A549 (cell line): ENCODE measurements at regions not wholly inside any gene's neighbourhood (a gene's known extent, or its start where the extent isn't known, plus 50 kb on each side); places are given as distances from the start of the nearest gene placed in this dataset.

ENCODE experiments used
- ATAC-seq, 2 experiments: fragments of 200-7000 bp in 1 of 2; fragments of >200 bp in 1 of 2; cut with Nextera tagmentation in 1 of 2; cut with Tn5 transposase in 1 of 2; 3 replicates each; pipeline versions ENCODE4 v1.8.0 to v1.9.1; 2018 to 2020; ENCODE audit warnings: mild to moderate bottlenecking in 1 of 2, moderate library complexity in 1 of 2
- CTCF ChIA-PET: fragments of 300-600 bp; sonication (Branson Sonifier 250); formaldehyde crosslinking; extraction: SDS; loops from one replicate; lab custom pipeline; 2021; ENCODE audit warnings: antibody characterized with exemption, inconsistent platforms; lab: Yijun Ruan, JAX
- POLR2A ChIA-PET: fragments of 350-600 bp; formaldehyde crosslinking; extraction: SDS; loops from one replicate; lab custom pipeline; 2021; ENCODE audit warnings: antibody characterized with exemption, inconsistent platforms; lab: Yijun Ruan, JAX
- DNase-seq, 2 experiments: peaks; one replicate each; pipeline versions ENCODE4 v3.0.0 to v3.0.0-alpha.2; 2011 to 2016; ENCODE audit warnings: low read depth in 1 of 2, low spot score in 1 of 2
- FAIRE-seq: peaks from 2 replicates; lab custom pipeline; 2011; peaks lifted over from hg19 to GRCh38; lab: Jason Lieb, UNC
- H3K27ac ChIP-seq, 2 experiments: fragments of >200 bp; sonication (Bioruptor Twin); formaldehyde crosslinking; 3 replicates each; pipeline ENCODE4 v1.5.1; 2016 to 2017
- H3K4me1 ChIP-seq: fragments of >200 bp; sonication (Bioruptor Twin); formaldehyde crosslinking; 3 replicates; pipeline ENCODE4 v1.6.1; 2016
- H3K4me2 ChIP-seq: fragments of >200 bp; sonication (Bioruptor Twin); formaldehyde crosslinking; 3 replicates; pipeline ENCODE4 v1.6.1; 2016
- H3K4me3 ChIP-seq: fragments of >200 bp; sonication (Bioruptor Twin); formaldehyde crosslinking; 3 replicates; pipeline ENCODE4 v1.5.1; 2016
- H3K9me3 ChIP-seq: fragments of >200 bp; sonication (Bioruptor Twin); formaldehyde crosslinking; 3 replicates; pipeline ENCODE4 v1.6.1; 2016
- BHLHE40 ChIP-seq: IDR thresholded peaks from 2 replicates; pipeline ENCODE4 v1.6.1; 2012; ENCODE audit warnings: low read depth, low read length, inconsistent platforms
- CBX2 ChIP-seq: fragments of 200-600 bp; sonication (generic); IDR thresholded peaks from 2 replicates; pipeline ENCODE4 v1.6.1; 2016; ENCODE audit warnings: low read depth, mild to moderate bottlenecking, borderline replicate concordance
- CEBPB ChIP-seq, 2 experiments: fragments of >200 bp in 1 of 2; sonication (Bioruptor Twin) in 1 of 2; formaldehyde crosslinking in 1 of 2; IDR thresholded peaks; 2 replicates each; pipeline ENCODE4 v1.6.1; 2012 to 2016
- CHD2 ChIP-seq: fragments of 150-350 bp; IDR thresholded peaks from 2 replicates; pipeline ENCODE4 v1.6.1; 2014; ENCODE audit warnings: low read length; ENCODE audit not compliant: partially characterized antibody
- EHF ChIP-seq: fragments of 250-450 bp; sonication (Bioruptor Pico); IDR thresholded peaks from 2 replicates; pipeline ENCODE4 v1.5.0; 2020; ENCODE audit warnings: mild to moderate bottlenecking
- EP300 ChIP-seq, 2 experiments: fragments of >200 bp; sonication (Bioruptor Twin); formaldehyde crosslinking; IDR thresholded peaks; 2 replicates in 1 of 2; 3 replicates in 1 of 2; pipeline ENCODE4 v1.6.1; 2016 to 2017
- ESRRA ChIP-seq: fragments of 150-350 bp; IDR thresholded peaks from 2 replicates; pipeline ENCODE4 v1.6.1; 2014; ENCODE audit warnings: mild to moderate bottlenecking, low read length, borderline replicate concordance
- FOSB ChIP-seq: fragments of 250-450 bp; sonication (Bioruptor Pico); IDR thresholded peaks from 2 replicates; pipeline ENCODE4 v1.5.0; 2020; ENCODE audit warnings: mild to moderate bottlenecking, moderate library complexity
- HOXA7 ChIP-seq: fragments of 250-450 bp; sonication (Bioruptor Pico); IDR thresholded peaks from 2 replicates; pipeline ENCODE4 v1.5.0; 2020; ENCODE audit warnings: mild to moderate bottlenecking, moderate library complexity
- HOXB5 ChIP-seq: fragments of 250-450 bp; sonication (Bioruptor Pico); IDR thresholded peaks from 2 replicates; pipeline ENCODE4 v1.5.0; 2020; ENCODE audit warnings: mild to moderate bottlenecking, moderate library complexity
- KDM1A ChIP-seq: fragments of 200-600 bp; sonication (generic); IDR thresholded peaks from 2 replicates; pipeline ENCODE4 v1.6.1; 2016; ENCODE audit warnings: low read depth, mild to moderate bottlenecking
- MAFK ChIP-seq: fragments of 450-650 bp; IDR thresholded peaks from 2 replicates; pipeline ENCODE4 v1.6.1; 2014; ENCODE audit not compliant: partially characterized antibody
- MAZ ChIP-seq: fragments of 150-350 bp; IDR thresholded peaks from 2 replicates; pipeline ENCODE4 v1.6.1; 2014; ENCODE audit warnings: antibody characterized with exemption, low read depth, low read length, borderline replicate concordance
- MYC ChIP-seq: IDR thresholded peaks from 2 replicates; pipeline ENCODE4 v1.6.1; 2012; ENCODE audit warnings: mild to moderate bottlenecking, inconsistent platforms, low read length, improper control_type of control experiment, borderline replicate concordance
- NFE2L2 ChIP-seq: fragments of 150-350 bp; conservative IDR thresholded peaks from 2 replicates; pipeline ENCODE4 v1.6.1; 2014; ENCODE audit warnings: low read length
- POLR2A ChIP-seq: IDR thresholded peaks from 2 replicates; pipeline ENCODE4 v1.6.1; 2012; ENCODE audit warnings: mild to moderate bottlenecking, low read length
- POLR2AphosphoS2 ChIP-seq: conservative IDR thresholded peaks from 2 replicates; pipeline ENCODE4 v1.6.1; 2012; ENCODE audit warnings: low read length, improper control_type of control experiment, inconsistent platforms
- RAD21 ChIP-seq, 2 experiments: fragments of >200 bp in 1 of 2; sonication (Bioruptor Twin) in 1 of 2; formaldehyde crosslinking in 1 of 2; IDR thresholded peaks in 1 of 2; conservative IDR thresholded peaks in 1 of 2; 2 replicates in 1 of 2; 3 replicates in 1 of 2; pipeline ENCODE4 v1.6.1; 2012 to 2018; ENCODE audit warnings: inconsistent platforms in 1 of 2
- RCOR1 ChIP-seq: fragments of 150-350 bp; IDR thresholded peaks from 2 replicates; pipeline ENCODE4 v1.6.1; 2014; ENCODE audit warnings: antibody characterized with exemption, low read length, low read depth
- RFX5 ChIP-seq: fragments of 450-650 bp; IDR thresholded peaks from 2 replicates; pipeline ENCODE4 v1.7.1; 2014; ENCODE audit warnings: antibody characterized with exemption, mild to moderate bottlenecking, moderate library complexity
- RNF2 ChIP-seq: fragments of 200-600 bp; sonication (generic); IDR thresholded peaks from 2 replicates; pipeline ENCODE4 v1.6.1; 2016; ENCODE audit warnings: low read depth, mild to moderate bottlenecking, antibody characterized with exemption, moderate library complexity, borderline replicate concordance
- TFCP2L1 ChIP-seq: fragments of 250-450 bp; sonication (Bioruptor Pico); IDR thresholded peaks from 2 replicates; pipeline ENCODE4 v1.5.0; 2021; ENCODE audit warnings: mild to moderate bottlenecking
- ZC3H11A ChIP-seq: fragments of 450-650 bp; IDR thresholded peaks from 2 replicates; pipeline ENCODE4 v1.6.1; 2014; ENCODE audit warnings: antibody characterized with exemption, mild to moderate bottlenecking
- ZFP36 ChIP-seq: fragments of 450-650 bp; IDR thresholded peaks from 2 replicates; pipeline ENCODE4 v1.6.1; 2014; ENCODE audit warnings: borderline replicate concordance; ENCODE audit not compliant: partially characterized antibody
- ZNF302 ChIP-seq: fragments of 250-450 bp; sonication (Bioruptor Pico); IDR thresholded peaks from 2 replicates; pipeline ENCODE4 v1.9.0; 2021; ENCODE audit warnings: inconsistent platforms, mild to moderate bottlenecking, moderate library complexity
- WGBS: methylation state at CpG from one replicate; pipeline ENCODE4 v1.1.6; 2017; ENCODE audit errors: missing lambda C conversion rate; 5-methylcytosine and 5-hydroxymethylcytosine counted together
- TF ChIP-seq, protein P1 (sequence below): fragments of 250-450 bp; sonication (Bioruptor Pico); IDR thresholded peaks from 2 replicates; pipeline ENCODE4 v1.5.0; 2021; ENCODE audit warnings: mild to moderate bottlenecking, moderate library complexity, borderline replicate concordance
- TF ChIP-seq, protein P2 (sequence below): IDR thresholded peaks from 2 replicates; pipeline ENCODE4 v1.6.1; 2012
- TF ChIP-seq, protein P3 (sequence below): fragments of 450-650 bp; IDR thresholded peaks from 2 replicates; pipeline ENCODE4 v1.6.1; 2014; ENCODE audit warnings: antibody characterized with exemption
- TF ChIP-seq, protein P4 (sequence below): fragments of >200 bp; sonication (Bioruptor Twin); formaldehyde crosslinking; IDR thresholded peaks from 2 replicates; pipeline ENCODE4 v1.6.1; 2016
- TF ChIP-seq, protein P5 (sequence below): fragments of >200 bp; sonication (Bioruptor Twin); formaldehyde crosslinking; IDR thresholded peaks from 3 replicates; pipeline ENCODE4 v1.5.1; 2016
- TF ChIP-seq, protein P6 (sequence below): fragments of 250-450 bp; sonication (Bioruptor Pico); IDR thresholded peaks from 2 replicates; pipeline ENCODE4 v1.5.0; 2020; ENCODE audit warnings: low read depth, mild to moderate bottlenecking, moderate library complexity

DNA sequence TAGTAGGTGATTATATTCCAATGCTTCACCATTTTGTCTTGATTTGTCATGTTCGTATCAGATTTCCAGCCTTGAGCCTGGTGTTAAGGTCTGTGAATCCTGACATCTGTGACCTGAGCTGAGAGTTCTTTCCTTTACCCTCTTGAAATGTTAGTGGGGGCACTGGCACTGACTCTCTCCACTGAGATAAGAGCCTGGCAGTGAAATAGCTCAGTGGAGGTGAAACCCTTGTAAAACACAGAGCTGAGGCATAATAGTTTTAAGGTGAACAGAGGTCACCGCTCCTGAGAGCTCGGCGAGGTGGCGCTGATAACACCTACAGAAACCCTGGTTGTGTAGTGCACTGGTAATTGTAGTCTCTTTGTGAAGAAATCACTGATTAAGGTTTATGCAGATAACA is 748.2 kb downstream of the DIAPH3 start:
- Histone ChIP-seq H3K4me1 (no peaks in the 10 kb centered on the region), H3K27ac (no peak overlapping the region)
- WGBS, result 20% methylated on average over 5 of the region's 5 CpGs
- POLR2A ChIA-PET, result no interaction called here
- TF ChIP-seq MAFK (no peak), BHLHE40 (no peak), KDM1A (no peak), RAD21 (conservative IDR thresholded peaks at IDR 0.05 in 1 of 2, IDR thresholded peaks at IDR 0.05 in 1 of 2) (no peak), ZC3H11A (no peak), HOXA7 (CRISPR knock-in tag) (no peak), CBX2 (no peak), CHD2 (no peak), NFE2L2 (no peak), CEBPB (IDR thresholded peaks at IDR 0.05) (no peak), POLR2AphosphoS2 (no peak), ZNF302 (CRISPR knock-in tag) (no peak), ZFP36 (no peak)
- TF ChIP-seq, protein P1, sequence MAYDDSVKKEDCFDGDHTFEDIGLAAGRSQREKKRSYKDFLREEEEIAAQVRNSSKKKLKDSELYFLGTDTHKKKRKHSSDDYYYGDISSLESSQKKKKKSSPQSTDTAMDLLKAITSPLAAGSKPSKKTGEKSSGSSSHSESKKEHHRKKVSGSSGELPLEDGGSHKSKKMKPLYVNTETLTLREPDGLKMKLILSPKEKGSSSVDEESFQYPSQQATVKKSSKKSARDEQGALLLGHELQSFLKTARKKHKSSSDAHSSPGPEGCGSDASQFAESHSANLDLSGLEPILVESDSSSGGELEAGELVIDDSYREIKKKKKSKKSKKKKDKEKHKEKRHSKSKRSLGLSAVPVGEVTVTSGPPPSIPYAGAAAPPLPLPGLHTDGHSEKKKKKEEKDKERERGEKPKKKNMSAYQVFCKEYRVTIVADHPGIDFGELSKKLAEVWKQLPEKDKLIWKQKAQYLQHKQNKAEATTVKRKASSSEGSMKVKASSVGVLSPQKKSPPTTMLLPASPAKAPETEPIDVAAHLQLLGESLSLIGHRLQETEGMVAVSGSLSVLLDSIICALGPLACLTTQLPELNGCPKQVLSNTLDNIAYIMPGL (CRISPR knock-in tag), result no peak
- TF ChIP-seq, protein P2, sequence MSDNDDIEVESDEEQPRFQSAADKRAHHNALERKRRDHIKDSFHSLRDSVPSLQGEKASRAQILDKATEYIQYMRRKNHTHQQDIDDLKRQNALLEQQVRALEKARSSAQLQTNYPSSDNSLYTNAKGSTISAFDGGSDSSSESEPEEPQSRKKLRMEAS, result no peak
- TF ChIP-seq, protein P3, sequence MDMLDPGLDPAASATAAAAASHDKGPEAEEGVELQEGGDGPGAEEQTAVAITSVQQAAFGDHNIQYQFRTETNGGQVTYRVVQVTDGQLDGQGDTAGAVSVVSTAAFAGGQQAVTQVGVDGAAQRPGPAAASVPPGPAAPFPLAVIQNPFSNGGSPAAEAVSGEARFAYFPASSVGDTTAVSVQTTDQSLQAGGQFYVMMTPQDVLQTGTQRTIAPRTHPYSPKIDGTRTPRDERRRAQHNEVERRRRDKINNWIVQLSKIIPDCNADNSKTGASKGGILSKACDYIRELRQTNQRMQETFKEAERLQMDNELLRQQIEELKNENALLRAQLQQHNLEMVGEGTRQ, result no peak
- TF ChIP-seq, protein P4, sequence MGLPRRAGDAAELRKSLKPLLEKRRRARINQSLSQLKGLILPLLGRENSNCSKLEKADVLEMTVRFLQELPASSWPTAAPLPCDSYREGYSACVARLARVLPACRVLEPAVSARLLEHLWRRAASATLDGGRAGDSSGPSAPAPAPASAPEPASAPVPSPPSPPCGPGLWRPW, result no peak
- TF ChIP-seq, protein P5, sequence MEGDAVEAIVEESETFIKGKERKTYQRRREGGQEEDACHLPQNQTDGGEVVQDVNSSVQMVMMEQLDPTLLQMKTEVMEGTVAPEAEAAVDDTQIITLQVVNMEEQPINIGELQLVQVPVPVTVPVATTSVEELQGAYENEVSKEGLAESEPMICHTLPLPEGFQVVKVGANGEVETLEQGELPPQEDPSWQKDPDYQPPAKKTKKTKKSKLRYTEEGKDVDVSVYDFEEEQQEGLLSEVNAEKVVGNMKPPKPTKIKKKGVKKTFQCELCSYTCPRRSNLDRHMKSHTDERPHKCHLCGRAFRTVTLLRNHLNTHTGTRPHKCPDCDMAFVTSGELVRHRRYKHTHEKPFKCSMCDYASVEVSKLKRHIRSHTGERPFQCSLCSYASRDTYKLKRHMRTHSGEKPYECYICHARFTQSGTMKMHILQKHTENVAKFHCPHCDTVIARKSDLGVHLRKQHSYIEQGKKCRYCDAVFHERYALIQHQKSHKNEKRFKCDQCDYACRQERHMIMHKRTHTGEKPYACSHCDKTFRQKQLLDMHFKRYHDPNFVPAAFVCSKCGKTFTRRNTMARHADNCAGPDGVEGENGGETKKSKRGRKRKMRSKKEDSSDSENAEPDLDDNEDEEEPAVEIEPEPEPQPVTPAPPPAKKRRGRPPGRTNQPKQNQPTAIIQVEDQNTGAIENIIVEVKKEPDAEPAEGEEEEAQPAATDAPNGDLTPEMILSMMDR, result no peak
- TF ChIP-seq, all 56 proteins: peak for 0
- H3K4me2 ChIP-seq, result no peak overlapping the region
- DNase-seq (no peak), FAIRE-seq (no peak), ATAC-seq (no peak)
- no peaks in the 10 kb centered on the region for H3K9me3 ChIP-seq
- no peak overlapping the region for H3K4me3 ChIP-seq
- CTCF ChIA-PET, result no interaction called here

DNA sequence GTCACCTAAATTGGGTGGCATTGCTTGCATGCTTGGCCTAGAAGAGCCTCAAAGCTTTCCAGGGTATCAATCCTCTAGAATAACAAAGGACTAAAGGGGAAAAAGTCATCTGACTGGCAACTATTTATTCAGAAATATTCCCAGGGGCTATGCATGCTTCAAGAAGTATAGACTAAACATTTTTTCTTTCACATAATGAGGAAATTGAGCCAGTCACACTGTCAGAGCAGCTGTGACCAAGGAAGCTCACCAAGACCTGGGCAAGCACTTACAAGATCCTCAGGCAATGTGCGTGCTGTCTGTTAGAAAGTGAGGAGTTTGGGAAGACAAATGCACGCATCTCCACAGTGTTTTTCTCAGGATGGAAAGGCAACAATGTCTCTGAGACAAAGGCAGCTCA is 747.2 kb downstream of the DIAPH3 start:
- no peak overlapping the region for H3K27ac ChIP-seq
- no peak overlapping the region for H3K4me2 ChIP-seq
- ChIA-PET CTCF (no interaction called here), POLR2A (no interaction called here)
- no peak for ATAC-seq
- H3K4me3 ChIP-seq, result no peak overlapping the region
- no peaks in the 10 kb centered on the region for H3K4me1 ChIP-seq
- FAIRE-seq, result no peak
- WGBS, result 6% methylated on average over 2 of the region's 2 CpGs
- no peak for TF ChIP-seq EP300 (IDR thresholded peaks at IDR 0.05)
- TF ChIP-seq FOSB, result no peak
- no peak for TF ChIP-seq MAZ
- TF ChIP-seq ZFP36, result no peak
- no peak for TF ChIP-seq POLR2AphosphoS2
- TF ChIP-seq HOXB5, result no peak
- TF ChIP-seq, protein P2, result no peak
- TF ChIP-seq RFX5, result no peak
- TF ChIP-seq POLR2A, result no peak
- no peak for TF ChIP-seq ESRRA
- no peak for TF ChIP-seq RNF2
- TF ChIP-seq ZNF302 (CRISPR knock-in tag), result no peak
- TF ChIP-seq EHF (CRISPR knock-in tag), result no peak
- TF ChIP-seq MYC, result no peak
- no peak for TF ChIP-seq TFCP2L1 (CRISPR knock-in tag)
- TF ChIP-seq, protein P6, sequence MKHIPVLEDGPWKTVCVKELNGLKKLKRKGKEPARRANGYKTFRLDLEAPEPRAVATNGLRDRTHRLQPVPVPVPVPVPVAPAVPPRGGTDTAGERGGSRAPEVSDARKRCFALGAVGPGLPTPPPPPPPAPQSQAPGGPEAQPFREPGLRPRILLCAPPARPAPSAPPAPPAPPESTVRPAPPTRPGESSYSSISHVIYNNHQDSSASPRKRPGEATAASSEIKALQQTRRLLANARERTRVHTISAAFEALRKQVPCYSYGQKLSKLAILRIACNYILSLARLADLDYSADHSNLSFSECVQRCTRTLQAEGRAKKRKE (CRISPR knock-in tag), result no peak
- no peak for TF ChIP-seq NFE2L2
- TF ChIP-seq CBX2, result no peak
- TF ChIP-seq RCOR1, result no peak
- H3K9me3 ChIP-seq, result no peaks in the 10 kb centered on the region
- no peak for DNase-seq
